ENCODE measurements at regions not wholly inside any gene's neighbourhood (a gene's known extent, or its start where the extent isn't known, plus 50 kb on each side); places are given as distances from the start of the nearest gene placed in this dataset.

DNA sequence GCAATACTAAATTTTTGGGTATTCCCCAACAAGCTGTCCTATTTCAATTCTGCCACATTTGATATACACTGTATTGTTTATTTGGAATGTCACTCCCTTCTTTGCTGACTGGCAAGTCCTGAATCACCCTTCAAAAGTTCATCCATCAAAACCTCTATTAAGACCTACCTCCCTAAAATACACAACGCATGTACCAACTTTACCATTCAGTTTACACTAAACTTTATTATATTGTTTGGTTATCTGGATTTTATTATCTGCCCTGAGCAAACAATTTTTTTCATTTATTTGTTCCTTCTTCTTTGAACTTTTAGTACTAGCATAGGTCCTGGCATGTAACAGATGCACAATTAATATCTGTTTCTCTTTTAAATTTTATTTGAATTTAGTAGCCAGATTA, 958.2 kb upstream of the ADGRB3 start:
- no peaks in the 10 kb centered on the region for H3K4me1 ChIP-seq (replicated peaks)
- no peak overlapping the region for H3K4me3 ChIP-seq
- DNase-seq (ENCODE audit: low spot score): no peak
- intact Hi-C loops (cut with DNase I): no loop called here
- 25% methylated on average over 1 of the region's 1 CpG for WGBS
- no peak overlapping the region for H3K27ac ChIP-seq
- no peaks in the 10 kb centered on the region for H3K36me3 ChIP-seq
- H3K27me3 ChIP-seq (replicated peaks; ENCODE audit: insufficient read depth): no peaks in the 10 kb centered on the region
- no peaks in the 10 kb centered on the region for H3K9me3 ChIP-seq
- TF ChIP-seq POLR2AphosphoS5 (IDR thresholded peaks at IDR 0.05): peak; percentile 61
- TF ChIP-seq, protein P1, sequence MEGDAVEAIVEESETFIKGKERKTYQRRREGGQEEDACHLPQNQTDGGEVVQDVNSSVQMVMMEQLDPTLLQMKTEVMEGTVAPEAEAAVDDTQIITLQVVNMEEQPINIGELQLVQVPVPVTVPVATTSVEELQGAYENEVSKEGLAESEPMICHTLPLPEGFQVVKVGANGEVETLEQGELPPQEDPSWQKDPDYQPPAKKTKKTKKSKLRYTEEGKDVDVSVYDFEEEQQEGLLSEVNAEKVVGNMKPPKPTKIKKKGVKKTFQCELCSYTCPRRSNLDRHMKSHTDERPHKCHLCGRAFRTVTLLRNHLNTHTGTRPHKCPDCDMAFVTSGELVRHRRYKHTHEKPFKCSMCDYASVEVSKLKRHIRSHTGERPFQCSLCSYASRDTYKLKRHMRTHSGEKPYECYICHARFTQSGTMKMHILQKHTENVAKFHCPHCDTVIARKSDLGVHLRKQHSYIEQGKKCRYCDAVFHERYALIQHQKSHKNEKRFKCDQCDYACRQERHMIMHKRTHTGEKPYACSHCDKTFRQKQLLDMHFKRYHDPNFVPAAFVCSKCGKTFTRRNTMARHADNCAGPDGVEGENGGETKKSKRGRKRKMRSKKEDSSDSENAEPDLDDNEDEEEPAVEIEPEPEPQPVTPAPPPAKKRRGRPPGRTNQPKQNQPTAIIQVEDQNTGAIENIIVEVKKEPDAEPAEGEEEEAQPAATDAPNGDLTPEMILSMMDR (IDR thresholded peaks at IDR 0.05): no peak

DNA sequence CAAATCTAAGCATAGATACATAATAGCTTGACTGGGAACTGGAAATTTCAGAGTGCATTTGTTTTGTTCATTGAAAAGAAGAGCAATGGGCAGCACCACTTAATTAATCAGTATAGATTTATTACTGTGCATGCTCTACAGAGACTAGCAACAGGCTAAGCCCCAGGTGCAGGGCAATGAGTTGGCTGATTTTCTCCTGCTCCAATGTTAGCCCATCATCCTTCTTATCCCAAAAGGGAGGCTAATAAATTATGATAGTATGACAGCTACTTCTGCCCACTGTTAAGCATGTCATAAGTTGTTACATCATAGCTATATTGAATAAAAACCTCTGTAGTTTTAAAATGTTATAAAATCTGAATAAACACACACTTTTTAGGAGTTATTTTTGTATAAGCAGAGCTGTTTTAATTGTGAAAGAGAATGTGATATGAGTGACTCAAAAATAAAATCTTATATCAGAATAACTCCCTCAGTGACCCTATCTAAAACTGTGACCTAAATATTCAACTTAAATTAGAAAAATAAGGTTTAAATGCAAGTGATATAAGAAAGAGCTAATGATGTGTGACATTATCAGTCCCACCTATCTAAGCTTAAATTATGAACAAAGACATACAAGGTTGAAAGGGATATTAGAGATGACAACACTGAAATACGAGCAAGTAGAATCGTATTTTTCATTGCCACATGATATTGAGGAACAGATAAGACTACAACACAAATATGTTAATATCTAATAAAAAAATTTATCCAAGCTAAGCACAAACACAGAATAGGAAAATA, 967.3 kb upstream of the ADGRB3 start:
- intact Hi-C loops (cut with DNase I): no loop called here
- H3K27me3 ChIP-seq (replicated peaks; ENCODE audit: insufficient read depth): no peaks in the 10 kb centered on the region
- H3K9me3 ChIP-seq: no peaks in the 10 kb centered on the region
- DNase-seq (ENCODE audit: low spot score): no peak
- H3K27ac ChIP-seq: no peak overlapping the region
- H3K4me3 ChIP-seq: no peak overlapping the region
- no peak for TF ChIP-seq POLR2A (IDR thresholded peaks at IDR 0.05)
- TF ChIP-seq POLR2AphosphoS5 (IDR thresholded peaks at IDR 0.05): no peak
- TF ChIP-seq, protein P1 (IDR thresholded peaks at IDR 0.05): no peak
- H3K4me1 ChIP-seq (replicated peaks): no peaks in the 10 kb centered on the region
- H3K36me3 ChIP-seq: no peaks in the 10 kb centered on the region
- WGBS: 65% methylated on average over 2 of the region's 2 CpGs

DNA sequence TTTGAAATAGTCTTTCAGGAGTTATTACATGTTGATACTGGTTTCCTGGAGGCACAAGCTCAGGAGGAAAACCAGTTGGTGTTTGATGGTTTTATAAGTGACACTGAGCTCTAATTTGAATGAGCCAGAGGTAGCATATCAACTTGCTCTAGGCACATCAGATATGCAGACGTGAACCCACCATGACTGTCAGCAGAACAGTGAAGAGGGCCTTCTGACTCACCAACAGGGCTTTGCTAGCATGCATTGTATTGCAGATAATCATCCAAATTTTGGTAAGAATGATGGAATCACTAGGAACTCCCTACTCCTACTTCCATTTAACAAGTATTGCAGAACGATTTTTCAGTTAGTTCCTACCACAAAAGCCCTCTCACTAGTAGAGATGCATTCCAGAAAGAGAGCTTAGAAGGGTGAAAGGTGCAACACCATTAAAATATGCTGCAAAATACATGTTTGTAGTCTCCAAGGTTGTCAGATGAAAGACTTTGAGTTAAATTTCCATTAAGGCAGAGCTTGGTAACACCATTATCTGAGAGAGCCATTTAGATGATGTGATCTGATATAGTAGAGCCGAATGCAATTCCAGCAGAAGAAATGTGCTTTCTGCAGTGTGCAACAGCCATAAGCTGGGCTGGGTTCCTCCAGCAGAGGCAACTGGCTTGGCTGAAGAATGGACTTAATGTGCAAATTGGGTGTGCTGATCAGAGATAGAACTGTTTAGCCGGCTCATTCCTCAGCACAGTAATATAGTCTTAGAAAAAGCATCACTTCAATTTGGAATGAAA, 968.7 kb upstream of the ADGRB3 start:
- Histone ChIP-seq H3K4me3 (no peak overlapping the region), H3K36me3 (no peaks in the 10 kb centered on the region), H3K27me3 (replicated peaks; ENCODE audit: insufficient read depth) (no peaks in the 10 kb centered on the region), H3K9me3 (no peaks in the 10 kb centered on the region), H3K27ac (no peak overlapping the region), H3K4me1 (replicated peaks) (no peaks in the 10 kb centered on the region)
- intact Hi-C loops (cut with DNase I): no loop called here
- no peak for DNase-seq (ENCODE audit: low spot score)
- 51% methylated on average over 4 of the region's 4 CpGs for WGBS
- TF ChIP-seq POLR2A (IDR thresholded peaks at IDR 0.05): no peak
- TF ChIP-seq POLR2AphosphoS5 (IDR thresholded peaks at IDR 0.05): no peak
- TF ChIP-seq, protein P1 (IDR thresholded peaks at IDR 0.05): no peak

DNA sequence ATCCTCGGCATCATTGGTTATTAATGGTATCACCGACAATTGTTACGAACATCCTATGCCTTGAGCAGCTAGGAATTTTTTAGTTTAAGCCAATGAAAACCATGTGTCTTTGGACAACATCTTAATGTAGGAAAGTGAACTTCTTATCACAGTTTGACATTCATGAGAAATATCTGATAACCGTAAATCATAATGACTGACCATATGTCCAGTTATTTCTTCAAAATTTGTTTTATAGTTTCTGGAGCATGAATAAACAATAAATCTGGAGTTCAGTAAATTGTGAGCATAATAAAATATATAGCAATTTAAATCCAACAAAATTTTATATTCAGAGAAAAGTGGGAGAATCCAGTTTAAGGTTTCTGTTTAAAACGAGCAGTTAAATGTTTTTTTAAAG, 970.1 kb upstream of the ADGRB3 start:
- DNase-seq (ENCODE audit: low spot score): no peak
- H3K4me3 ChIP-seq: no peak overlapping the region
- H3K27me3 ChIP-seq (replicated peaks; ENCODE audit: insufficient read depth): no peaks in the 10 kb centered on the region
- no peak overlapping the region for H3K27ac ChIP-seq
- intact Hi-C loops (cut with DNase I): no loop called here
- H3K9me3 ChIP-seq: no peaks in the 10 kb centered on the region
- WGBS: 75% methylated on average over 5 of the region's 5 CpGs
- H3K4me1 ChIP-seq (replicated peaks): no peaks in the 10 kb centered on the region
- TF ChIP-seq POLR2AphosphoS5 (IDR thresholded peaks at IDR 0.05) (no peak), POLR2A (IDR thresholded peaks at IDR 0.05) (no peak)
- TF ChIP-seq, protein P1 (IDR thresholded peaks at IDR 0.05): no peak
- H3K36me3 ChIP-seq: no peaks in the 10 kb centered on the region

Measured in prostate gland (tissue), 2 donors.